ENCODE measurements at regions not wholly inside any gene's neighbourhood (a gene's known extent, or its start where the extent isn't known, plus 50 kb on each side); places are given as distances from the start of the nearest gene placed in this dataset.

GRCh38 chr5:97694091-97694490 lies 511.0 kb upstream of the RIOK2 start:
- Histone ChIP-seq H3K36me3 (ENCODE audit: control insufficient read depth in 2 of 2, insufficient read depth in 1 of 2, low read length in 2 of 2) (no peaks in the 10 kb centered on the region), H3K4me1 (ENCODE audit: control insufficient read depth, insufficient read depth, low read length) (no peaks in the 10 kb centered on the region), H3K4me3 (ENCODE audit: low read depth, low read length) (no peak overlapping the region), H3K27ac (ENCODE audit: extremely low read depth, low read depth, low read length) (no peak overlapping the region), H3K9me3 (ENCODE audit: control insufficient read depth, insufficient read depth, low read depth, low read length) (no peaks in the 10 kb centered on the region)
- CTCF ChIA-PET: no interaction called here
- TF ChIP-seq KLF1 (tag by site-specific recombination; IDR thresholded peaks at IDR 0.05) (no peak), ZNF692 (tag by site-specific recombination; IDR thresholded peaks at IDR 0.05) (no peak), KLF7 (tag by site-specific recombination; IDR thresholded peaks at IDR 0.05; ENCODE audit: borderline replicate concordance) (no peak), SCRT2 (tag by site-specific recombination; IDR thresholded peaks at IDR 0.05) (no peak), ZNF514 (tag by site-specific recombination; IDR thresholded peaks at IDR 0.05) (no peak)
- POLR2A ChIA-PET: no interaction called here

GRCh38 chr5:97714424-97714823 lies 531.4 kb upstream of the RIOK2 start:
- ChIA-PET CTCF (no interaction called here), POLR2A (no interaction called here)
- no peak overlapping the region for H3K4me3 ChIP-seq (ENCODE audit: low read depth, low read length)
- no peak for TF ChIP-seq ZNF37A (tag by site-specific recombination; IDR thresholded peaks at IDR 0.05)
- no peak for TF ChIP-seq ZNF280D (tag by site-specific recombination; IDR thresholded peaks at IDR 0.05)
- no peak for TF ChIP-seq ZNF670 (tag by site-specific recombination; IDR thresholded peaks at IDR 0.05; ENCODE audit: low read depth)
- no peaks in the 10 kb centered on the region for H3K36me3 ChIP-seq (ENCODE audit: control insufficient read depth in 2 of 2, insufficient read depth in 1 of 2, low read length in 2 of 2)
- H3K27ac ChIP-seq (ENCODE audit: extremely low read depth, low read depth, low read length): no peak overlapping the region
- no peaks in the 10 kb centered on the region for H3K4me1 ChIP-seq (ENCODE audit: control insufficient read depth, insufficient read depth, low read length)
- no peaks in the 10 kb centered on the region for H3K9me3 ChIP-seq (ENCODE audit: control insufficient read depth, insufficient read depth, low read depth, low read length)

- POLR2A ChIA-PET: no interaction called here
- CTCF ChIA-PET: no interaction called here
Measured at GRCh38 chr5:97726106-97726505, 543.1 kb upstream of the RIOK2 start.

More at GRCh38 chr5:97726106-97726505, 543.1 kb upstream of the RIOK2 start:
- TF ChIP-seq ZNF830 (tag by site-specific recombination; IDR thresholded peaks at IDR 0.05; ENCODE audit: low read depth) (no peak), ZEB2 (tag by site-specific recombination; IDR thresholded peaks at IDR 0.05) (no peak), HOXA7 (CRISPR knock-in tag; IDR thresholded peaks at IDR 0.05; ENCODE audit: borderline replicate concordance) (no peak), ZNF16 (tag by site-specific recombination; IDR thresholded peaks at IDR 0.05; ENCODE audit: low read depth) (no peak), ZNF560 (tag by site-specific recombination; IDR thresholded peaks at IDR 0.05; ENCODE audit: borderline replicate concordance) (no peak), ZNF202 (tag by site-specific recombination; IDR thresholded peaks at IDR 0.05; ENCODE audit: borderline replicate concordance) (no peak), ZNF670 (tag by site-specific recombination; IDR thresholded peaks at IDR 0.05; ENCODE audit: low read depth) (no peak), ZNF138 (tag by site-specific recombination; IDR thresholded peaks at IDR 0.05; ENCODE audit: borderline replicate concordance) (no peak), ZNF76 (tag by site-specific recombination; IDR thresholded peaks at IDR 0.05; ENCODE audit: borderline replicate concordance, low read depth) (no peak), ZNF354C (tag by site-specific recombination; IDR thresholded peaks at IDR 0.05; ENCODE audit: borderline replicate concordance, low read depth) (no peak), OSR2 (tag by site-specific recombination; IDR thresholded peaks at IDR 0.05) (no peak), MYNN (tag by site-specific recombination; IDR thresholded peaks at IDR 0.05; ENCODE audit: borderline replicate concordance) (no peak), WT1 (tag by site-specific recombination; IDR thresholded peaks at IDR 0.05) (no peak), SALL2 (tag by site-specific recombination; IDR thresholded peaks at IDR 0.05; ENCODE audit: borderline replicate concordance) (no peak), ZNF37A (tag by site-specific recombination; IDR thresholded peaks at IDR 0.05) (no peak), ZNF513 (tag by site-specific recombination; IDR thresholded peaks at IDR 0.05) (no peak)
- Histone ChIP-seq H3K4me1 (ENCODE audit: control insufficient read depth, insufficient read depth, low read length) (no peaks in the 10 kb centered on the region), H3K36me3 (ENCODE audit: control insufficient read depth in 2 of 2, insufficient read depth in 1 of 2, low read length in 2 of 2) (no peaks in the 10 kb centered on the region), H3K9me3 (ENCODE audit: control insufficient read depth, insufficient read depth, low read depth, low read length) (no peaks in the 10 kb centered on the region), H3K4me3 (ENCODE audit: low read depth, low read length) (no peak overlapping the region), H3K27ac (ENCODE audit: extremely low read depth, low read depth, low read length) (no peak overlapping the region)
